ENCODE measurements at regions not wholly inside any gene's neighbourhood (a gene's known extent, or its start where the extent isn't known, plus 50 kb on each side); places are given as distances from the start of the nearest gene placed in this dataset.

- TF ChIP-seq CTCF (IDR thresholded peaks at IDR 0.05): no peak
- no peak for TF ChIP-seq EZH2 (IDR thresholded peaks at IDR 0.05; ENCODE audit: borderline replicate concordance, insufficient read depth, low read depth, low read length, poor library complexity, severe bottlenecking)
Measured at GRCh38 chr1:213535679-213536078, 452.1 kb upstream of the PROX1 start.

Measured in B cell (primary cell).